Tibial artery (tissue), 4 donors: ENCODE measurements at regions not wholly inside any gene's neighbourhood (a gene's known extent, or its start where the extent isn't known, plus 50 kb on each side); places are given as distances from the start of the nearest gene placed in this dataset.

Experiments used
- DNase-seq, 2 donors: peaks; one replicate each; pipeline ENCODE4 v3.0.0-alpha.2; 2019
- H3K27ac ChIP-seq, 2 donors: fragments of 200-600 bp; sonication (generic) in 1 of 2; 1 replicate in 1 of 2; 2 replicates in 1 of 2; pipeline ENCODE4 v1.5.1; 2018 to 2019; ENCODE audit warnings: mild to moderate bottlenecking in 1 of 2
- H3K27me3 ChIP-seq, 2 donors: fragments of 200-600 bp; sonication (generic) in 1 of 2; one replicate each; pipeline versions ENCODE4 v1.5.1 to v1.6.0; 2016 to 2019
- H3K36me3 ChIP-seq, 3 donors: fragments of 200-600 bp; sonication (generic) in 2 of 3; one replicate each; pipeline ENCODE4 v1.5.1; 2016 to 2019; ENCODE audit warnings: mild to moderate bottlenecking in 2 of 3
- H3K4me1 ChIP-seq, 4 donors: fragments of 200-600 bp; sonication (generic) in 2 of 4; 1 replicate in 3 of 4; 2 replicates in 1 of 4; pipeline ENCODE4 v1.5.1; 2016 to 2019
- H3K4me3 ChIP-seq, 2 donors: fragments of 200-600 bp; sonication (generic) in 1 of 2; 1 replicate in 1 of 2; 2 replicates in 1 of 2; pipeline ENCODE4 v1.5.1; 2018 to 2019; ENCODE audit warnings: mild to moderate bottlenecking in 2 of 2
- H3K9me3 ChIP-seq, 3 donors: fragments of 200-600 bp; sonication (generic) in 1 of 3; one replicate each; pipeline ENCODE4 v1.5.1; 2016 to 2019
- intact Hi-C: fragments of 100-400 bp; cut with DNase I; formaldehyde crosslinking; loops from one replicate; pipeline ENCODE4 v1.15.0; 2023; ENCODE audit warnings: low total_unique reads
- TF ChIP-seq, protein P1 (sequence below), 2 experiments: fragments of 200-600 bp in 1 of 2; fragments of 450-650 bp in 1 of 2; IDR thresholded peaks; one replicate each; pipeline ENCODE4 v1.5.1; 2017 to 2019; ENCODE audit warnings: antibody characterized with exemption in 2 of 2, mild to moderate bottlenecking in 1 of 2, moderate library complexity in 1 of 2

DNA sequence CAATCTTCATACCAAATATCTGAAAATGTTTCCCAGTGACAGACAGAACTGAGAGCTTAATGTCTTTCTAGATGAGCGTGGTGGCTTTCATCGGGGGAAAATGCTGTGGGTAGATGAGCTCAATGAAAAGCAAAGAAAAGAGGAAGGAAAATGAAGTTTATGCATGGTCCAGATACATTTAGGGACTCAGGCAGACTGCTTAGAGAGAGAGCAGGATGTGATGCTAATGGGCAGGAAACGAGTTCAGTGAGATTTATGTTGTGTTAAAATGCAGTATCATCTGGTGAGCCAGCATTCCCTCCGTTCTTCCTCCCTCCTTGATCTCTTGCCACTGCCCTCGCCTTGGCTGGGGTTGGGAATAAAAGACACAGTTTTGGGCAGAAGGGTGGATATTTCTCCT lies 229.2 kb downstream of the GBA3 start:
- Histone ChIP-seq H3K27ac (no peak overlapping the region), H3K4me3 (no peak overlapping the region), H3K27me3 (no peaks in the 10 kb centered on the region), H3K36me3 (no peaks in the 10 kb centered on the region), H3K9me3 (no peaks in the 10 kb centered on the region), H3K4me1 (no peaks in the 10 kb centered on the region)
- intact Hi-C loops: no loop called here
- TF ChIP-seq, protein P1, sequence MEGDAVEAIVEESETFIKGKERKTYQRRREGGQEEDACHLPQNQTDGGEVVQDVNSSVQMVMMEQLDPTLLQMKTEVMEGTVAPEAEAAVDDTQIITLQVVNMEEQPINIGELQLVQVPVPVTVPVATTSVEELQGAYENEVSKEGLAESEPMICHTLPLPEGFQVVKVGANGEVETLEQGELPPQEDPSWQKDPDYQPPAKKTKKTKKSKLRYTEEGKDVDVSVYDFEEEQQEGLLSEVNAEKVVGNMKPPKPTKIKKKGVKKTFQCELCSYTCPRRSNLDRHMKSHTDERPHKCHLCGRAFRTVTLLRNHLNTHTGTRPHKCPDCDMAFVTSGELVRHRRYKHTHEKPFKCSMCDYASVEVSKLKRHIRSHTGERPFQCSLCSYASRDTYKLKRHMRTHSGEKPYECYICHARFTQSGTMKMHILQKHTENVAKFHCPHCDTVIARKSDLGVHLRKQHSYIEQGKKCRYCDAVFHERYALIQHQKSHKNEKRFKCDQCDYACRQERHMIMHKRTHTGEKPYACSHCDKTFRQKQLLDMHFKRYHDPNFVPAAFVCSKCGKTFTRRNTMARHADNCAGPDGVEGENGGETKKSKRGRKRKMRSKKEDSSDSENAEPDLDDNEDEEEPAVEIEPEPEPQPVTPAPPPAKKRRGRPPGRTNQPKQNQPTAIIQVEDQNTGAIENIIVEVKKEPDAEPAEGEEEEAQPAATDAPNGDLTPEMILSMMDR (IDR thresholded peaks at IDR 0.05): no peak
- DNase-seq: no peak

DNA sequence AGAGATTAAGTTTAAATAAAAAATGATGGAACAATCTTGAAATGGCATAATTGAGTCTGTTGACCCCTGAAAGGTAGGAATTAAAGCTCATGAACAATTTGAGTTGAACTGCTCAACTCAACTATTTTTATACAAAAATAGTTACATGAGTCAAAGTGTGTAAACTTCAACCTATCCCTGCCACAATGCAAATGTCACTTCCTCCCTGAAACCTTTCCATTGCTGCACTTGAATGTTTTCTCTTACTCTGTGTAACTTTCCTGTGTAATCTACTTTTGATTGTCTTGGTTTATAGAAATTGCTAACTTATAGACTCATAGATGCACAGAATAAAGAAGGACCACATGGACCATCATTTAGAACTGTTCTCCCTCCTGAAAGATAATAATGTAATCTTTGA lies 218.5 kb downstream of the GBA3 start:
- no peak for DNase-seq
- no peak overlapping the region for H3K27ac ChIP-seq
- no peaks in the 10 kb centered on the region for H3K9me3 ChIP-seq
- H3K4me1 ChIP-seq: no peaks in the 10 kb centered on the region
- intact Hi-C loops: no loop called here
- TF ChIP-seq, protein P1 (IDR thresholded peaks at IDR 0.05): no peak
- no peak overlapping the region for H3K4me3 ChIP-seq
- H3K27me3 ChIP-seq: no peaks in the 10 kb centered on the region
- H3K36me3 ChIP-seq: no peaks in the 10 kb centered on the region

DNA sequence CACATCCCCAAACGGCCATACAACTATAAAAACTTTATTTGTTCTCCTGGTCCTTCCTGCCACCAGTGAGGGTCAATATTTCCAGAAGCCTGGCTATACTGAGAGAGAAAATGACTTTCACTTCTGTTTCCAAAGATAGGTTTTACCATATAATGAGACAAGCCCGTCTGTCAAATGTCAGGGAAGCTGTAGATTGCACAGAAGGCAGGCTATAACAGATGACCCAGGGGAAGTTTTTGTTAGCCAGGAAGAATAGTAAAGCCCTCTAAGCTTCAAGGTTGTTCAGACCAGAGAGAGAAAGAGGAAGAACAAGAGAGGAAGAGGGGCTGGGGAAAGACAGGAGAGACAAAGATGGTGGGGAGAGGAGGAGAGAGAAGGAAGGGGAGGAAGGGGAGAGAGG lies 217.5 kb downstream of the GBA3 start:
- no peaks in the 10 kb centered on the region for H3K27me3 ChIP-seq
- no peaks in the 10 kb centered on the region for H3K9me3 ChIP-seq
- DNase-seq: no peak
- intact Hi-C loops: no loop called here
- no peak overlapping the region for H3K27ac ChIP-seq
- TF ChIP-seq, protein P1 (IDR thresholded peaks at IDR 0.05): no peak
- no peak overlapping the region for H3K4me3 ChIP-seq
- no peaks in the 10 kb centered on the region for H3K4me1 ChIP-seq
- H3K36me3 ChIP-seq: no peaks in the 10 kb centered on the region

DNA sequence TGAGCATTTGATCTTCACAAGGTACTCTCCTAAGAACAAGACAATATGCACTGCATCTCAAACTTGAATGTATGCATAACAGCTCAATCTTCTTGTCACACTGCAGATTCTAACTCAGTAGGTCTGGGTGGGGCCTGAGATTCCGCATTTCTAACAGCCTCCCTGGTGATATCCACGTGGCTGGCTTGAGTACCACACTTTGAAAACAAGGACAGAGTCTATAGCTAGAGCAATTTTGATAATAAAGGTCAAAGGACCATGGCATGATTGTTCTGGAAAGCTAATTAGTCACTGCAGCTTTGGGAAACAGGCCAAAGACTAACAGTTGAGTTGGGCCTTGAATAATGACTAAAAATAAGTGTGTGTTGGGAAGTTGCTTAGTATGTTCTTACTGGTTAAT lies 213.3 kb downstream of the GBA3 start:
- H3K4me3 ChIP-seq: no peak overlapping the region
- DNase-seq: no peak
- TF ChIP-seq, protein P1 (IDR thresholded peaks at IDR 0.05): no peak
- H3K36me3 ChIP-seq: no peaks in the 10 kb centered on the region
- no peak overlapping the region for H3K27ac ChIP-seq
- no peaks in the 10 kb centered on the region for H3K4me1 ChIP-seq
- H3K9me3 ChIP-seq: no peaks in the 10 kb centered on the region
- intact Hi-C loops: no loop called here
- H3K27me3 ChIP-seq: no peaks in the 10 kb centered on the region

DNA sequence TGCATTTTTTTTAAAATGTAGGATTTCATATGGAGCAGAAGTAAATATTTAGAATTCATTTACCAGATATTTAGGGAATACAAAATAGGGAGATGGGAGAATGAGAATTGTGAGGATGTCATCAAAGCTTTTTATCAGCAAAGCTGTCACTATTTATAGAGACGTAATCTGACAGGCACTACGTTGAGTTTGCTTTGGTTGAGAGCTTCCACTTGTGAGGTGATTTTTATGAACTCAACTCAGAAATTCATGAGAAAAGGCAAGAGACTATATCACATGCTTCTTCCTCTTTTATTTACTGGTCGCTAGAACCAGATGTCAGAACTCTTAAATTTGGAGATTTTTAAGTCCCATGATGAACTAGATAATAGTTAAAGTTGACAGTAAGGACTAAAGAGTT lies 211.2 kb downstream of the GBA3 start:
- Histone ChIP-seq H3K4me3 (no peak overlapping the region), H3K27ac (no peak overlapping the region), H3K9me3 (no peaks in the 10 kb centered on the region), H3K36me3 (no peaks in the 10 kb centered on the region), H3K4me1 (no peaks in the 10 kb centered on the region), H3K27me3 (no peaks in the 10 kb centered on the region)
- no peak for DNase-seq
- TF ChIP-seq, protein P1 (IDR thresholded peaks at IDR 0.05): no peak
- intact Hi-C loops: no loop called here

DNA sequence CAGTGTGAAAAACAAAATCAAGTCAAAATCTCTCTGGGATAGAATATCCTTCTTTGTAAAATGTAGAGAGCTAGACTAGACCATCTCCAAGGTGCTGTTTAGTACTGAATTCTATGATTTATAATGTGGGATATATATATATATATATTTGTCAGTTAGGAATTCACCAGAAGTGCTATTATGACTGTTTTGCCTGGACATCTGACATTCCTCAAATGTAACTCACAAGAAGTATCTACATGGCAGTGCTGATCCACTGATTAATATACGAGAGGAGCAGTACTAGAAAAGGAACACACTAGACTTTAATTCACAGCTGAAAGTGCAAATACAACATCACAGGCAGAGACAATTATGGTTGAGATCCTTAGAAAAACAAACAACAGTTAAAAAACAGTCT lies 208.9 kb downstream of the GBA3 start:
- H3K27ac ChIP-seq: no peak overlapping the region
- no peaks in the 10 kb centered on the region for H3K36me3 ChIP-seq
- H3K4me3 ChIP-seq: no peak overlapping the region
- no peak for DNase-seq
- intact Hi-C loops: no loop called here
- H3K9me3 ChIP-seq: no peaks in the 10 kb centered on the region
- TF ChIP-seq, protein P1 (IDR thresholded peaks at IDR 0.05): no peak
- H3K4me1 ChIP-seq: no peaks in the 10 kb centered on the region
- H3K27me3 ChIP-seq: no peaks in the 10 kb centered on the region
